Tibial nerve (tissue), 4 donors: ENCODE measurements at regions not wholly inside any gene's neighbourhood (a gene's known extent, or its start where the extent isn't known, plus 50 kb on each side); places are given as distances from the start of the nearest gene placed in this dataset.

ENCODE experiments used
- EP300 ChIP-seq, 2 donors: sonication (generic); formaldehyde crosslinking; IDR thresholded peaks; one replicate each; pipeline ENCODE4 v1.6.1; 2017; ENCODE audit warnings: antibody characterized with exemption in 2 of 2, mild to moderate bottlenecking in 1 of 2
- POLR2A ChIP-seq, 2 donors: fragments of 450-650 bp; IDR thresholded peaks; one replicate each; pipeline ENCODE4 v1.6.1; 2017; ENCODE audit warnings: antibody characterized with exemption in 2 of 2, mild to moderate bottlenecking in 2 of 2, moderate library complexity in 2 of 2
- TF ChIP-seq, protein P1 (sequence below), 5 experiments: fragments of 200-600 bp in 3 of 5; fragments of 450-650 bp in 2 of 5; sonication (generic) in 3 of 5; IDR thresholded peaks; one replicate each; pipeline ENCODE4 v1.5.1; 2016 to 2019; ENCODE audit warnings: antibody characterized with exemption in 5 of 5, mild to moderate bottlenecking in 3 of 5, moderate library complexity in 2 of 5

DNA sequence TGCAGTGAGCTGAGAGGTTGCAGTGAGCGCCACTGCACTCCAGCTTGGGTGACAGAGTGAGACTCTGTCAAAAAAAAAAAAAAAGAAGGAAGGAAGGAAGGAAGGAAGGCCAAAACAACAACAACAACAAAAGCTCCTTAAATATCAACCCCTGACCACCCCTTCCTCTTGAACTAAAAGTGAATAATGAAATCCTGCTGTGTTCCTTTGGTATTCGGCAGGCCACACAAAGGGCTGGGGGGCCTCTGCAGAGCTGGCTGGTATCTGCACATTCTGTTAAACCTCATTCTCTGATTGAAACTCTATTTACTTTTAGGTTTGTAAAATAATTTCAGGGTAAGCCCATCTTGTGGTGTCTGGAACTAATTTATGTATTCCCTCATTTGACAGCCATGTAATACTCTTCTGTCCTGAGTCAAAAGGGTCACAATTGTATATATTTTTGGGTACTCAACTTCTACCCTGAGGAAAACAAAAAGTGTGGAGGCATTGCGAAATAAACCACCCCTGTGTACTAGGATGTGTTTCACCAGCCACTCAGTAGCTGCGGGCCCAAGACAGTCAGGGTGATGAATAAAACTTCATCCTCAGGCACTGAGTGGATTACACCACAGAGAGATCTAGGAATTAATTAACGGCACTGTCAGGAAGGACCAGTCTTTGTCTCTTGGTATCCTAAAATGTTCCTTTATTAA is 446.4 kb upstream of the PFKP start:
- TF ChIP-seq, protein P1, sequence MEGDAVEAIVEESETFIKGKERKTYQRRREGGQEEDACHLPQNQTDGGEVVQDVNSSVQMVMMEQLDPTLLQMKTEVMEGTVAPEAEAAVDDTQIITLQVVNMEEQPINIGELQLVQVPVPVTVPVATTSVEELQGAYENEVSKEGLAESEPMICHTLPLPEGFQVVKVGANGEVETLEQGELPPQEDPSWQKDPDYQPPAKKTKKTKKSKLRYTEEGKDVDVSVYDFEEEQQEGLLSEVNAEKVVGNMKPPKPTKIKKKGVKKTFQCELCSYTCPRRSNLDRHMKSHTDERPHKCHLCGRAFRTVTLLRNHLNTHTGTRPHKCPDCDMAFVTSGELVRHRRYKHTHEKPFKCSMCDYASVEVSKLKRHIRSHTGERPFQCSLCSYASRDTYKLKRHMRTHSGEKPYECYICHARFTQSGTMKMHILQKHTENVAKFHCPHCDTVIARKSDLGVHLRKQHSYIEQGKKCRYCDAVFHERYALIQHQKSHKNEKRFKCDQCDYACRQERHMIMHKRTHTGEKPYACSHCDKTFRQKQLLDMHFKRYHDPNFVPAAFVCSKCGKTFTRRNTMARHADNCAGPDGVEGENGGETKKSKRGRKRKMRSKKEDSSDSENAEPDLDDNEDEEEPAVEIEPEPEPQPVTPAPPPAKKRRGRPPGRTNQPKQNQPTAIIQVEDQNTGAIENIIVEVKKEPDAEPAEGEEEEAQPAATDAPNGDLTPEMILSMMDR (IDR thresholded peaks at IDR 0.05): no peak
- no peak for TF ChIP-seq POLR2A (IDR thresholded peaks at IDR 0.05)
- TF ChIP-seq EP300 (IDR thresholded peaks at IDR 0.05): no peak
